HG03095 (cell line): ENCODE measurements at regions not wholly inside any gene's neighbourhood (a gene's known extent, or its start where the extent isn't known, plus 50 kb on each side); places are given as distances from the start of the nearest gene placed in this dataset.

Source experiments
- ATAC-seq: cut with Tn5 transposase; IDR thresholded peaks from one replicate; pipeline ENCODE4 v1.9.1; 2021; ENCODE audit warnings: moderate library complexity; ENCODE audit not compliant: unreplicated experiment

DNA sequence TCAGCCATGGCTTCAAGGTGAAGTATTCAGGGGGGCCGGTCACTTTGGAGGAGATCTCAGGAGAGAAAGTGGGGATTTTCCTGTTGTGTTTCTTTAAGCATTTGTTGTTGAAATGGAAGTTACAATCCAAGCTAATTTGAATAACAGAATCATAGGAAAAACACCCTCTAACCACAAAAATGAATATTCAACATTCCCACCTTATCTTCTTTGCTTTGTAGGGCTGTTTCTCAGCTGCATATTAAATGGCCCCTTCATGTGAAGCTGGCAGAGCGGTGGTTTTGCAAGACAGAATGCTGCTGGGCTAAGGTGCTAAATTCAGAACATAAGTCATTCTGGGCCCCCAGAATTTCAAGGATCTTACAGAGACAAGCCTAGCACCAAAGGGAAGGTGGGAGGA lies 279.0 kb downstream of the RRAGC start:
- ATAC-seq, result no peak

DNA sequence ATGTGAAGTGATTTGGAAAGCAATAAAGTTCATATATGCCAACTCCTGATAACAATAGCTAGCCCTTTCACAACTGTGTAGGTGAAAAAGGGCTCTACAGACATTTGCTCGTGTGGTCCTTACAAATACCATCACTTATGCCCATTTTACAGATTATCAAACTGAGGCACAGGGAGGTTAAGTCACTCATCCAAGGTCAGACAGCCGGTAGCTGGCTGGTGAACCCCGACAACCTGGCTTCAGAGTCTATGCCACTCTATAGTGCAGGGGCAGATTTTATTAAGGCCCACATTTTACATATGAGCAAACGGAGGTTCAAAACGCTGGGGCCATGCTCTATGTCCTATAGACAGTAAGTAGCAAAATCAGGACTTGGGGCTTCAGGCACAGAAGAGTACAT lies 280.5 kb downstream of the RRAGC start:
- ATAC-seq, result no peak

DNA sequence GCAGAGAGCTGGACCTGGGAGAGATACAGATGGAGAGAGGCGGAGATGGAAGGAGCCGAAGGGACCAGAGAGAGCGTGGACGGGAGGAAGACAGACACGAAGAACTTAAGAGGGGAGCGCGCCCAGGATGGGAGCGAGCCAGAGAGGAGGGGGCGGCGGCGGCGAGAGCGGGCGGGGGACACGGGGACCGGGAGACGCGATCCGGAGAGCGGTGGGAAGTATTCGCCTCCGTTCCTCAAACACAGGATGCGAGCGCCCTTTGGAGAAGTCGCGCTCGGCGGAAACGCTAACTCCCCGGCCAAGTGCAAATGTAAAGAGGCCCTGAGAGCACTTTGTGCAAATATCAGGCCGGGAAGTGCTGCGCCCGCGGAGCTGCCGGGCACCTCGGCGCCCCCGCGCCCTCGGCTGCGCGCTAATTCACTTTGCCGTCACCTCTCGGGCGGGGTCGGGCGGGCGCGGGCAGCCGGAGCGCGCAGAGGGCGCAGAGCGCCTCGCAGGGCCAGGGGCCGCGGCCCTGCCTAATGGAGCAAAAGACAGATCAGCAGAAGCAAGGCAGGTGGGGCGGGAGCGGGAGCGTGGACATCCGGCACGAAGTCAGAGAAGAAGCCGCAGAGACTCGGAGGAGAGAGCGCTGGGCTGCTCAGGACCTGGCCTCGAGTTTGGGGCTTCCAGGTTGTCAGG lies 281.2 kb downstream of the RRAGC start:
- no peak for ATAC-seq

DNA sequence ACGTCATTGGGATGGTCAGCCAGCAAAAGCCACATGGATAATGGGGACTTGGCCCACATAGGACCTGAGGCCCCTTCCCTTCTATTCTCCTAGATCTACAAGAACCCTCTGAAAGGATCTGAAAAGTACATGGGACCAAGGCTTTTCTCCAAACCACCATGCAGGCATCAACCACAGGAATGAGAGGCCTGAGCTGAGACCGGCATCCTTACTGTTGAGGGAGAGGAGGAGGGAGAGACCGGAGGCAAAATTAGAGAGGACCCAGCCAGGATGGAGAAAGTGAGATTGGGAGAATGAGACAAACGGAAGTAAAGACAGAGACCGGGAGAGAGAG lies 281.7 kb downstream of the RRAGC start:
- ATAC-seq, result no peak

DNA sequence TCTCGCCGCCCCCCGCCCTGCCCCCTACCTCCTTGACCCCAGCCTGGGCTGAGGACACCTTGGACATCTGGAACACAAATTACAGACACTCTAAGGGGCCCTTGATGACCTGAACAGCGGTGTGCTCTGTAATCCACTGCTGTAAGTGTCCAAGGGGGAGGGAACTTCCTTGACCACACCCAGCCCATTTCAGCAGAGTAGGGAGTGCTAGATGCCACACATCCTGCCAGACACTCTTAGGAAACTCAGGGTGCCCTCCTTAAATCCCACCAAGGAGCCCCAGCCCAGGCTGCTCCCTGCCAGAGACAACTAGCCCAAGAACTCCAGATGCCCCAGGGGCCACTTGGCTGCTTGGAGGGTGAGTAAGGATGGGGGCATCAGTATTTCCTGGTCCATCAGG lies 282.2 kb downstream of the RRAGC start:
- no peak for ATAC-seq

DNA sequence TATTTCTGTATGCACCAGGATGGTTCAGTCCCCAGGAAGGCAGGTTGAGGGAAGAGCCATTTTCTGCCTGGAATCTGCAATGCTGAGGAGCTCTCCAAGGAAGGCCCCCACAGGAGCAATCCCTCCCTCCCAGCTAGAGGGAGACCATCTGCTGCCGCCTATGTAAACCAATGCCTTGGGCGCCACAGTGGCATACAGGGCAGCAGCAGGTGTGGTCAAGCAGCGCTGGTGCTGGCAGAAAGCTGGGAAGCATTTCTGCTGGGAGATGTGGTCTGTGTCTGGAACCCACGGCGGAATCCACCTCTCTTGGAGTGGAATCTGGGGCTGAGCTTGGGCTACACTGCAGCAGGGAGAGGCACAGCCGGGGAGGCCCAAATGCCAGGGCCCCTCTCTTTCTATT lies 283.3 kb downstream of the RRAGC start:
- ATAC-seq, result no peak

DNA sequence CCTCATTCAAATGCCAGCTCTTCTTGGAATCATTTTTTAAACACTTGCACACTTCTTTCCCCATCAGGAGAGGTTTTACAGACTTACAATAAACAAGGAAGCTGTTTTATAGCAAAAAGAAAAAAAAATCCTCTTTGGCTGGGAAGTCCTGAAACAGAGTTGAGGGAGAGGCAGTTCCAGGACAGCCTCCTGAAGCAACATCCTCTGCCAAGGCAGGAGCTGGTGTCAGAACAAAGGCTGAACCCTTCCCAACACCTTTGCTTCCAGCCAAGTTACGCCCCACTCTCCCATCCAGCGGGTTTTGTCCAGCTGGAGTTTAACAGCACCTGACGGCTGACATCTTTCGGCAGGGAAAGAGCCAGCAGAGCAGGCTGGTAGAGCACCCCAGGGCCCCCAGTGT lies 287.8 kb downstream of the RRAGC start:
- no peak for ATAC-seq

DNA sequence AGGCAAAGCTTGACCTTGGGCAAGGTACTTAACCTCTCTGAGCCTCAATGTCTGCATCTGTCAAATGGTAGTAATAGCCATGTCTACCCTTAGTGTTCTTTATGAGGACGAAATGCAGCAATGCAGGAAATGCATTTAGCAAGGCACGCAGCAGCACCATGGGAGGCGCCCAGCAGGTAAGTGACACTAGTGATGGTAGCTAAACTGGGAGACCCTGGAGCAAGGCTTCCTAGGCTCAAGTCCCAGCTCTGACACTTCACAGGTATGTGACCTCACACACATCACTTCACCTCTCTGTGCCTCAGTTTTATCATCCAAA lies 289.0 kb downstream of the RRAGC start:
- ATAC-seq, result no peak

DNA sequence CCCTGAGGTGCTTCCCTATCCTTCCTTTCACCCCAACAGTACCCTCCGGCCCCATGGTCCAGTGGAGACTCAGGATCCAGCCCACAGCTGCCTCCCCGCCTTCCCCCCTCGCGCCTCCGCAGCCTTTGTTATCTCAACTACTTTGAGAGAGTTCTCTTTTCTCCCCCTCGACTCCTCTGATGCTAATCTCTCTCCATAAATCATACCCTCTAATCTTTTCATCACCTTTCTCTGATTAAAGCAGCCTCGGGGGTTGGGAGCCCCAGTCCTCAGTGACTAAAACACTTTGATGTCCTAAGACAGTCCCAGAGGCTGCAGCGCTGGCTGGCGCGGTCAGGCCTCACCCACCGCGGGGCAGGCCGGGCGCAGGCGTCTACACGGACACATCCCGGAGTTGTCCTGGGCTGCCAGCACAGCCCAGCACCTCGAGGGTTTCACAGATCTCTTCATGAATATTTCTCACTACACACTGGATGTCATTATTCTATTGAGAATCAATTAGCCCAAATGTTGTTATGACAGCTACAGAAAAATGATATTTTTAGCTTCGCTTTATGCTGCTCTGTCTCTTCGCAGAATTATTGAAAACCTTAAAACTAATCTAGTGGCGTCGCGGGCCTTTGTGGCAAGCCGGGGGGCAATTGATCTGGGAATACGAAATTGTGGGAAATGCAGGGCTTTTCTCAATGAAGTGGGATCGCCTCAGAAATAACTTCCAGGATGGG lies 289.5 kb downstream of the RRAGC start:
- no peak for ATAC-seq

DNA sequence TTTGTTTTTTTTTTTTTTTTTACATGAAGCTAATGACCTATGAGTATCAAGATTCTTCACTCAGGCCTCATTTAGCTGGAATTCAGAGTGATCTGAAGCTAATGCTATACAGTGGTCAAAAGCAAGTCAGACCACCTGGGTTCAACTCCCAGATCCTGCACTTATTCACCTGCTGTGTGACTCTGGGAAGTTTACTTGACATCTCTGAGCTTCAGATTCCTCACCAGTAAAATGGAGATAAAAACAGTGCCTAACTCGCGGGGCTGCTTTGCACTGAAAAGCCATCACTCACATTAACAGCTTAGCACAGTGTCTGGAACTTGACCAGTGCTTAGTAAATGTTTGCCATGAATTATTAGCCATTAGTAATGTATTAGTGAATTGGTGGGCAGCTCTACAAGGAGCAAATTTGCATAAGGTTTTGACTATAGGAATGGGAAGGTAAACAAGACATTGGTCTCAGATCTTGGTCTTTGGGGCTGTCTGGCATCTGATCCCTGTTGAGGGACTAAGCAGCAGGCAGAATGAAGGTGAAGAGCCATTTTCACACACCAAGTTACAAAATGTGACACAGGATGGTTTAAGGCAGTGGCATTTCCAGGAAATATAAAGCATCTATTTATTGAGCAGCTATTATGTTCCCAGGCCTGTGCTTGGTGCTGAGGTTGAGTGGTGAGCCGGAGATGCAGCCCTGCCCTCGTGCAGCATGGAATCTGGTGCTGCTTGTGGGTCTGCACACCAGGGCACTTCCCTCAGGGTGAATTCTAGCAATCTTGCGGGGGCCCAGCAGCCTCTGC lies 291.3 kb downstream of the RRAGC start:
- ATAC-seq, result no peak

DNA sequence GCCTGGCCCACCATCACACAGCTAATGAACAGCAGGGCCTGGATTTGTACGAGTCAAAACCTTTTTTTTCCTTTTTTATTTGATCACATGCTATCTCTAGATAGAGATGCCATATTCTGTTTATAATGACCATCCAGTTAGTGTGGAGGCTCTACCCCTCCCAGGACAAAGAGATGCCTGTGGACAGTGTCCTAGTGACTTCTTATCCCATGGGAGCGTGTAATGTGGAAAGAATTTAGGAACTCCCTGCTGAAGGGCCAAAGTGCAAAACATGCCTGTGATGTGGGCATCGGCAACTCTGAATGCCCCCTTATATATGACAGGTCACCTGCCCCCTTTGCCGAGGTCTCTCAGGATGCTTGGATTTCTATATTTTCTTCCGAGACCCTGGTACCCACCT lies 292.2 kb downstream of the RRAGC start:
- no peak for ATAC-seq

DNA sequence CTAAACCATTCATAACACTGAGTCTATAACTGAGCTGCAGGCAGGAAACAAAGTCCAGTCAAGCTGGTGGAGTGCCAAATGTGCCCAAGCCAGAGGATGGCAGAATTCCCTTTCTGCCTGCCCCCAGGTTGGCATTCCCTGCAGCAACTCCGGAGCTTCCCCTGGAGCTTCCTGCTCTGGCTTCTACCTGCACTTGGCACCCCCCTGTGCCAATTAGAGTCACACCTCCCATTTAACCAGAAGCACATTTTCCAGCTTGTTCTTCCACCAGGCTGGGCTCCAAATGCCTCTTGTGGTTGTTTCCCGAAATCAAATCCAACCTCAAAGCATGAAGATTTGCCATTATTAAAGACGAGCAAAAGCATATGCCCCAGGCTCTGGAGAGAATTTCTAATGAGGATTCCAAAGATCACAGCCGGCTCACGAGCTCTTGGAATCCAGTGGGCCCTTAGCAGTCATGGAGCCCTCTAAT lies 294.5 kb downstream of the RRAGC start:
- ATAC-seq, result no peak

DNA sequence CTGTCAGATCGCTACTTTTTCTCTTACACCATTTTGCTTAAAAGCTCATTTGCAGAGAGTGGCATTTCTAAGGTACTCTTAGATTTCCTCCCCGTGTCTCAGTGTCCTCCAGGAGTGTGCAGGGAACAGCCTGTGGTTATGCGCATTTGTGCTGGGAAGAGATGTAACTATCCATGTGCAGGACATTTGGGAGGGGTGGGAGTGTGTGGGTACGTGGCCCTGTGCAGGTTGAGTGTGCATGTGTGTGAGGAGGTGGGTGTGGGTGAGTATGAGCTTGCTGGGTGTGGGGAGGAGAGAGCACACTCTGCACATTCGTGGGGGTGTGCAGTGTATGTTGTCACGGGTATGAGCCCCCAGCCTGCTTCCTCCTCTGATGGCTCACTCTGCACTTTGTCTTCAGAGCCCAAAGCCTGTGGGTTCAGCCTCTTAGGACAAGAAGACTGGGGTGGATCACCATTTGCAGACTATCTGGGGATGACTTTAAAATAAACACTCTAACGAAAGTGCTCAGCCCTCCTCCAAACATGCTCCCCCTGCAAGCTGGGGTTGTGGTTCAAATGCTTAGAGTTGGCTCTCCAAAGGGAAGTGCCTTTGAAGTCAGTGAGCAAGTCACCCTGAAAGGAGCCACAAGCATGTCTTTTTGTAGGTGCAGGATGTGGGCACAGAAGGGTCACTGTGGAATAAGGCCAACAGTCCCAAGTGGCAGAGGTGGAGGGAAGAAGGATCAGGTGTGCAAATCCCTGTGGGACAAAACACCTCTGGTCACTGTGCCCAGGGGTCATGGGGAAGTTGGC lies 295.4 kb downstream of the RRAGC start:
- no peak for ATAC-seq

DNA sequence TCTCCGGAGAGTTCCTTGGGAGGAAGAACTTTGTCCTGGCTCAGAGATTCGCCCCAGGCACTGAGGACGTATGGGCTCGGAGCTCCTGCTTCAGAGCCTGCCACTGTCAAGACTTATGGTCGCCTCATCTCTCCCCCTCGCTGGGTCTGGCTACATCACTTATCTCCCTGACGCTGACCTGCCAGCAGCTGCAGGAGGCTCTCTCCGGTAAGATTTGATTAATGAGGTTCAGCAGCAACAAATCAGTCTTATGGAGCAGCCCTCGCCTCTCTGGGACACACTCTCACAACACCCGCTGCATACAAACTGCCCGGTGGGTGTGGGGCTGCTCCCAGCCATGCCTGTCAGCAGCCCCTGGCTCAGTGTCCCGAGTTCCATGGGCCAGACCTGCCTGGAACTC lies 297.8 kb downstream of the RRAGC start:
- no peak for ATAC-seq

DNA sequence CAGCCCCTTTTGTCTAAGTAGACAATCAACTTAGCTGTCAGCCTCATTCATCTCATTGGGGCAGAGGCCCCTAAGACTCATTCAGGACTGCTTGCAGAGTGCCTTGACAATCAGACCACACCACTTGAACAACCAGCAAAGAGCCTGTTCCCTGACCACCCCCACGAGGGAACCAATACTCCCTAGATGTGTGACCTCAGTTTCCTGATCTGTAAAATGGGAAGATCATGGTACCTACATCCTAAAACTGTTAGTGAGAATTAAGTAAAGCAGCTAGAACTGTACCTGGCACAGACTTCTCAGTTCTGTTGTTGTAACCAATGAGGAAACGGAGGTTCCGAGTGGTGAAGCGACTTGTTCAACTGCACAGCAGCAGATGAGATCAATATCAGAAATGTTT lies 298.5 kb downstream of the RRAGC start:
- ATAC-seq, result no peak

DNA sequence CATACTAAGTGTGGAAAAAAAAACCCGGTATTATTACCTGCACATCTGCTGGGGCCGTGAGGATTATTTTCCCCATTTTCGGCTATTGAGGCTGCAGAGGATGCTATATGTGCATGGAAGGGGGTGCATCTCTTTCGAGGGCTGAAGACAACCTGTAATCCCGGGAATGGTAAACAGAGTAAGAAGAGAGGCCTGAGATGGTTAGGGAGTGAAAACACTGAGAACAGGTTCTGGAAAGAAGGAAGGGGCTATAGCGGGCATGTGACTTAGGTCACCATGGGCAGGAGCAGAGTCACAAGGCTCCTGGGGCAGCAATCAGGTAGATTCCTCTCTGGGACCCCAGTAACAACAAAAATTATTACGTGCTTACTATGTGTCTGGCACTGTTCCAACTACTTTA lies 299.1 kb downstream of the RRAGC start:
- ATAC-seq, result no peak

DNA sequence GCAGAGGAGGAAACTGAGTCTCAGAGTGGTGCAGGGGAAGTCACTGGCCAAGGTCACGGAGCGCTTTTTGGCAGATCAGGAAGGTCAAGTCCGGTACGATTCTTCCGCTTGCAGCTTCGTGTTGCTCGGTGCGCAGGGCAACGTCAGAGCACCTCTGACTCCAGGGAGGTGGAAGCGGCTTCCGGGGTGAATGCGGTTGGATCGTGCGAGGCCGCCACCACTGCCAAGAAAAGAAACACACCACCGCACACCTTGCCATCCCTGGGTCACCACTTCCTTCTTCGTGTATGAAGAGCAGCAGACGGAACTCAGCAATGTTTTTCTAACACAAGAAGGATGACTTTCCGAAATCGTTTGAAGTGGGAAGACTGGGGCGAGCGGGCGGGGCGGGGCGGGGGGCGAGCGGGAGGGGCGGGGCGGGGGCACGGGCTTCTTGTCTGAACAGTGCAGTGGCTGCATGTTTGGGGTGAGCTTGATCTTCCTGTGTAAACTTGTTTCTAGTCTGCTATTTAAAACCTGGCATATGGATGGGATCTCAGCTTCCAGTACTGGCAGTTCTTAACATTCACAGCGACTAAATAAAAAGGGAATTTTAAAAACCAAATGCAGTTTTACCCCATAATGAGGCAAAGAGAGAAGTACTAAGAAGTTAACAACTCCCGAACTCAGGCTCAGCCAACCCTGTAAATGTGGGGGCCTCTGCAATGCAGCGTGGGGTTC lies 300.0 kb downstream of the RRAGC start:
- no peak for ATAC-seq

DNA sequence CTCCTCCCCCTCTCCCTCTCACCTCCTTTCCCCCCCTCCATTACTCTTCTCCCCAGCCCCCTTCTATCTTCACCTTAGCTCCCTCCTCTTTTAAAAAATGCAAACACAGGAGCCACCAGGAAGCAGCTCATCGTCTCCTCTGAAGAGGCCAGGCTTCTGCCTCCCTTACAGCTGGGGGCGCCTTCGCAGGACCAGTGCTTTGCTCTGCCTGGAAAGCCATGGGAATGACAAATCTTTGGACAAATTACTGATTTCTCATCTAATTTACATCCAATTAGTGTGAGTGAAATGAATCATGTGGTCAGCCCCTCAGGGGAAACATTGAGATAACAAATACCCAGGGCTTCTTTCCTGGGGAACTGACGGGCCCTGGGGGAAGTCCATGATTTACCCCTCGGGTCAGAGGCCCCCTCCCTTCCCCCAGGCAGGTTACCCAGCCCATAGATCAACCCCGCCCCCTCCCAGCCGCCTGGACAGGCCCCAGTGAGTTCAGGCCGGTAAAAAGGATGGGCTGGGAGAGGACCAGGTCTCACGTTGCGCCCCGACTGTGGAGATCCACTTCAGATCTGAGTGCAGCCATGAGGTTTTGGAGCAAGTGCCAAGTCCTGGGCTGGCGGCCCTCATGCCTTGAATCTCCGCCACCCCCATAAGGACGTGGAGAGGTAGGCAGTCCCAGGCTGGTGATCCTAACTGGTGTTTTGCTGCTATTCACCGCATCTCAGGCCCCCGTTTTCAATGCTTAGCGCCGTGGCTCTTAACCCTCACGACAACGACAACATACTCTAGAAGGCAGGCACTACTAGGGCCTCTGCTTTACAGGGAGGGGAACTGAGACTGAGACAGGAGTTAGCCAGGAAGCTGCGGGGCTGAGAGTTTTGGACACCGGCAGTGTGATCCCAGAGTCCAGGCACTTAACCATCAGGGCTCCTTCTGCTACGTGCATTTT lies 300.8 kb downstream of the RRAGC start:
- no peak for ATAC-seq

DNA sequence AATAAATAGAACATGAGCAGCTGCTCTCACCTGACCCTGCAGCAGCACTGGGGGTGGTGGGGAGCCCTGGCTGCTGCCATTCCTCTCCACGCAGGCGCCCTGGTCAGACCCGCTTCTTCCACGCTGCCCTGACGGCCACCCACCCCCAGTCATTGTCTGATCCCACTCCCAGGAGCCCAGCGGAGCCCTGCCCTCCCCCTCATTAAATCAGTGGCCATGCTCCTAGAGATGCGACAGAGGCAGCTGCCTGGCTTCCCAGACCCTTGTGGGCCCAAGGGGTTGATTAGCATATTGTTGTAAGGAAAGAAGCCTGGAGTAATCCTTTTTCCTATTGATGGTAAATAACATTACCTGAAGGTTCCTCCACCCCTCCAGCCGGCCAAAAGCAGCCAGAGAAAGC lies 301.5 kb downstream of the RRAGC start:
- no peak for ATAC-seq

DNA sequence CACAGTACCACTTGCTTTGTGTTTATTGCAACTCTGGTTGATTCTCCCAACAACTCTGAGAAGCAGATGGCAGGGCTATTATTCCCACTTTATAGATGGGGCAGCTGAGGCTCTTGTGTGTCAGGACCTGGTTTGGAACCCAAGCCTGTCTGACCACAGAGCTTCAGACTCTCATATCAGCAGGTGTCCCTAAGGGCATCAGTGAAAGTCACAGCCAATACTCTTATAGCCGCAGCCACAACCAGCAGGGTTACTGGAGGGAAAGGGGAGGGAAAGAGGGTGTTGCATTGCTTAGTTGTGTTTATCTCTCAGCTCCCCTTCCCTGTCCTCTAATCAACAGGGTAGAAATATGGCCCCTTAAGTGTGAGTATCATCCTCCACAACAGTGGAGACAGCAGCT lies 304.0 kb downstream of the RRAGC start:
- ATAC-seq, result no peak
